GM21576 (cell line): ENCODE measurements at regions not wholly inside any gene's neighbourhood (a gene's known extent, or its start where the extent isn't known, plus 50 kb on each side); places are given as distances from the start of the nearest gene placed in this dataset.

Experiments used
- ATAC-seq: cut with Tn5 transposase; IDR thresholded peaks from one replicate; pipeline ENCODE4 v1.9.1; 2021; ENCODE audit warnings: mild to moderate bottlenecking, moderate library complexity; ENCODE audit not compliant: unreplicated experiment

GRCh38 chr4:125677665-125678307 is 363.0 kb downstream of the FAT4 start:
- no peak for ATAC-seq

GRCh38 chr4:125679989-125680388 is 365.2 kb downstream of the FAT4 start:
- no peak for ATAC-seq

GRCh38 chr4:125681240-125681639 is 366.5 kb downstream of the FAT4 start:
- ATAC-seq, result no peak

- no peak for ATAC-seq
Observed at GRCh38 chr4:125682730-125683129, 368.0 kb downstream of the FAT4 start.

DNA sequence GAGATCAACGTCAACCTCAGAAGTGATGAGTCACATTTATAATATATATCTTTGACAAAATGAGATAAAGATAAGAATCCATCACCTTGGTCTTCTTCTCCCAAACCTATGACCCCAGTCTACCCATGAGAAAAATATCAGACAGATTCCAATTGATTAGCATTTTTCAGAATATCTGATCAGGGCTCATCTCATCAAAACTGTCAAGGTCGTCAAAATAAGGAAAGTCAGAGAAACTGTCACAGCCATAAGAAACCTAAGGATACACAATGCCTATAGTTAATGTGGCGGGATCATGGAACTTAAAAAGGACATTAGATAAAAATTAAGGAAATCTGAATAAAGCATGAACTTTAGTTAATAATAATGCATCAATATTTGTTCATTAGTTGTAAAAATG is 374.1 kb downstream of the FAT4 start:
- no peak for ATAC-seq

- ATAC-seq, result no peak
Observed at GRCh38 chr4:125689805-125690204, 375.1 kb downstream of the FAT4 start.

GRCh38 chr4:125693228-125693627 is 378.5 kb downstream of the FAT4 start:
- ATAC-seq, result no peak

DNA sequence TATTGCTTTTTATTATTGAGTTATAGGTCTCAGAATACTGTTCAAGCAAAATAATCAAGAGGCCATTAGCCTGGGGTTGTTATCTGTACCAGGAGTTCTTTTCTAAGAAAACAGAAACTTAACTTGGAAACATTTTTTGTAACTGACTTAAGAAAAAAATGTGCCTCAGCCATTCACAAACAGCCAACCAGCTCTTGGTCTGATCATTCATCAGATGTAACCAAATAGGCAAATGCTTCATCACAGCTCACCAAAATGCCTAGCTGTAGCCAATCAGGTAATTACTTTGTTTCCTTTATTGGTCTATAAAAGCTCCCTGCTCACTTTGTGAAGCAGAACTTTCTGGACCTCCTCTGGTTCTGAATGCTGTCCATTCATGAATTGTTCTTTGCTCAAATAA is 387.7 kb downstream of the FAT4 start:
- no peak for ATAC-seq

GRCh38 chr4:125703443-125703842 is 388.7 kb downstream of the FAT4 start:
- no peak for ATAC-seq

- no peak for ATAC-seq
Observed at GRCh38 chr4:125704726-125705125, 390.0 kb downstream of the FAT4 start.

- no peak for ATAC-seq
Observed at GRCh38 chr4:125705681-125706080, 390.9 kb downstream of the FAT4 start.

DNA sequence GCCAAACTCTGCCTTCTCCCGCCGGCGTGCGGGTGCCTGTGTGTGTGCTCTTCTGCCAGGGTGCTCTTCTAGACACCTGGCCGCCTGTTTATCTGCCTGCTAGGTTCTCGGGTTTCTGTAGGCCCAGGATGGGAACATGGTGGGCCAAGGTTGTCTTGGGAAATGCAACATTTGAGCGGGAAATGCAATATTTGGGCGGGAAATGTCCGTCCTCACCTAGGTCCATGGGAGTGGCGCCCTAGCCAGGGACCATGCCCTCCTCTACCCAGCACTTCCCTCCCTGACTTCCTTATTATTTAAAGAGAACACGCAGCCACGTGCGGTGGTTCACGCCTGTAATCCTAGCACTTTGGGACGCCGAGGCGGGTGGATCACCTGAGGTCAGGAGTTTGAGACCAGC is 392.6 kb downstream of the FAT4 start:
- no peak for ATAC-seq

DNA sequence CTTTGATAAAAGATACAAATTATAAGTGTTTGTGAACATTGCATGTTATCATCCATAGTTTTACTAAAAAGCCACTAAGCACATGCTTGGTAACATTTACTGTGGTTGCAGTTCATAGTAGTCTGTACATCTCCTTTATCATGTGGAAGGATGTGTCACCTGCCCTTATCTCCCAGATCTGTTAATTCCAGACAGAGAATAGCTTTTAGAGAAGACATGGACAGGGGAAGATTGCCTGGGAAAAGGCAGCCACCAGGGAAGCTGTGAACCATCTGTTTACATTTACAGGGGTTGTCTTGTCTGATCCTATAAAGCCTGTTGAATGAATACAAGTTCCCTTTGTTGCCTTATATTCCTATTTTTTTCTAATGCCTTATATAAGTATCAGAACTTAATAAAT is 396.0 kb downstream of the FAT4 start:
- no peak for ATAC-seq

GRCh38 chr4:125714049-125714448 is 399.3 kb downstream of the FAT4 start:
- no peak for ATAC-seq

- no peak for ATAC-seq
Observed at GRCh38 chr4:125714845-125715244, 400.1 kb downstream of the FAT4 start.

DNA sequence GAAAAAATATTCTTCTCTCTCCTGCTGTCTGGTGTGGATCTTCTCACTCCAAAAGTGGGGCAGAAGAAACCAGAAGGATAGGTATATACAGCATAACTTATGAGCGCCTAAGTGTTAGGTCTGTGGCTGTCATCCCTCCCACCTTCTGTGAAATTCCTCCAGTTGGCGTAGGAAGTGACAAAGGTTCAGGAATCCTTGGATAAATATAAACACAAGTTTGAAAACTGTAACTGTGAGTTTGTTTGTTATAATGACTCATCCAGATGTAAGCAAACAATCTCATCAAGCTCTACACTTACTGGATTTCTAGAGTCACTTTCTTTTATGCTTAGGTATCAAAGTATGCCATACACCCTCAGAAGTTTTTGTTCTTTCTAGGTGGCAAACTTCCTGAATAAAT is 405.2 kb downstream of the FAT4 start:
- ATAC-seq, result no peak

DNA sequence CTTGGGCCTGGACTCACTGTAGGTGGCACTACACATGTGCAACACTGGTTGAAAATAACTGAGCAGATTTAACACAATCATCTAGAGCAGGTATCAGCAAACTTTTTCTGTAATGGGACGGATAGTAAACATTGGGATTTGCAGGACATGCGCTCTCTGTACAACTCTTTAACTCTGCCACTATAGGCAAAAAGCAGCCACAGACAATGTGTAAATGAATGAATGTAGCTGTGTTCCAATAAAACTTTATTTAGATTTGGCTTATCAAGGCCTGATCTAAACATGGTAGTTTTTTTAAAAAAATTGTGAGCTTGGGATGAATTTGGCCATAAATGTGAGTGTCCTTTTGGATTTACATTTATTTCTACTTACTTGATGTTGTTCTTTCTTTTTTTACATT is 407.3 kb downstream of the FAT4 start:
- no peak for ATAC-seq

- no peak for ATAC-seq
Observed at GRCh38 chr4:125725957-125726525, 411.3 kb downstream of the FAT4 start.

DNA sequence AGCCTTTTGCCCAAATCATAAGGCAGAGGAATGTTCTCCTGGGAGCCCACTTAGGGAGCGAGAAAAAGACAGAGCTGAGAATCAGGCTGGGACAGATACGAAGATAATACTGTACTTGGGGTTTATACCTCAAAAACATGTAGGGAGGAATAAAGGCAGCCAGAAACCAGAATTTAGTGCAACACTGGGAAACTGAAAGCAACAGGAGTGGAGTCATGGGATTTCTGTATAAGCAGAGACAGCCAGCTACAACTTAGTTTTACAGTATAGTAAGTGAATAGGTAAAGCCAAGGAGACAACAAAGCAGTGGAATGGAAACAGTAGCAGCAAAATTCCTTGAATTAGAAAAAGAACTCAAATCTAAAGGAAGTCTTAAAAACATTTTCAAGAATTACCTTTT is 413.2 kb downstream of the FAT4 start:
- no peak for ATAC-seq

- no peak for ATAC-seq
Observed at GRCh38 chr4:125728568-125728967, 413.8 kb downstream of the FAT4 start.

DNA sequence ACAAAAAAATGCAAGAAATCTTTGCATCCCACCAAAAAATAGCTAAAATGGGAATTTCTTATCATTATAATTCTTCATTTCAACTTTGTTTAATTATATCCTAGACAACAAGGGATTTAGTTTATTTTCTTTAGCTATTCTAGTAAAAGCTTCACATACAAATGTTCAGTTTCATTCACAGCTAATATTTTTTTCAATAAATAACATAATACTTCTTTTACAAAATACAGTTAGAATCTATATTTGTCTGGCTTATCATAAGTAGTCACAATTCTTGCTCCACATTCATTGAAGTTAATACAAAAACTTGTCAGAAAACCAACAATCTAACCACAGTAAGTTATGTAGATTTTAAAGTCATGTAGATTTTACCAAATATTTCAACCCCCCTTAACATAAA is 414.4 kb downstream of the FAT4 start:
- no peak for ATAC-seq

DNA sequence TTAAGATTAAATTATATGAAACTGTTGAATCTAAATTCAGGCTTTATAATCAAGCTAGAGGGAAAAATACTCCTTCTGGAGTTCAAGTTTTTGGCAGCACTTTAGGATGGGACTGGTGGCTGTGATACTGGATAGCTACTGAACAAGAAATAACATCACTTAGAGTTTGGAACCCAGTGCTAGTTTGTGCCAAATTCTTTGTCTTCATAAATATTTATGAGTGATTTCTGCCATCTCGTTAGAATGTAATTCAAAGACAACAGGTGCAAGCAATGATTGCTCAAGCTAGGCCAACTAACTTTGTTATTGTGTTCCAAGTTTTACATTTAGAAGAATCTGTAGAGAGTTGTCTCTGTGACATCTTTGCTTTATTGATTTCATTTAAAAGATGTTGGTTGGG is 417.9 kb downstream of the FAT4 start:
- no peak for ATAC-seq

DNA sequence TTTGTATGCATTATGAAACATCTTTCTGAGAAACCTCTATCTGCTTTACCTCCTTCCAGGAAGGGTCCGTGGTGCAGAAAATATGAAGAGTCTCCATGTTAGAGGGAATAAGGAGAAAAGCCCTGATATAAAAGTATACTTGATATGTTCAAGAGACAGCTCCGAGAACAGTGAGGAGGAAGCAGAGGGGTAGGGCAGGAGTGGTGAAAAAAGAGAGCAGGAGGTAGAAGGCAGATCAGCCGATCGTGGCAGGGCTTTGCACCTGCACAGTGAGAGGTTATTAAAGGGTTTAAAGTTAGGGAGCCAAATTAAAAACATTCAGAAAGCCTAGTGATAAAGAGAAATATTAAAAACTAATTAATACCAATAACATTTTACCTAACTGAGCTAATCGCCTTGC is 419.7 kb downstream of the FAT4 start:
- no peak for ATAC-seq
